Cardiac muscle cell (in vitro differentiated cells and primary cell): ENCODE measurements at regions not wholly inside any gene's neighbourhood (a gene's known extent, or its start where the extent isn't known, plus 50 kb on each side); places are given as distances from the start of the nearest gene placed in this dataset.

ENCODE experiments used
- DNase-seq, 2 donors: peaks; one replicate each; pipeline versions ENCODE4 v3.0.0 to v3.0.0-alpha.2; 2010 to 2017; ENCODE audit warnings: low read depth in 1 of 2, low spot score in 1 of 2
- H3K27ac ChIP-seq: fragments of 200-600 bp; sonication (generic); 2 replicates; pipeline ENCODE4 v1.5.1; 2016
- H3K27me3 ChIP-seq: fragments of 200-600 bp; sonication (generic); 2 replicates; pipeline ENCODE4 v1.6.0; 2016; ENCODE audit warnings: control low read depth
- H3K36me3 ChIP-seq: fragments of 200-600 bp; sonication (generic); 2 replicates; pipeline ENCODE4 v1.5.1; 2016; ENCODE audit warnings: control low read depth
- H3K4me1 ChIP-seq: fragments of 200-600 bp; sonication (generic); 2 replicates; pipeline ENCODE4 v1.8.1; 2017; ENCODE audit warnings: low read depth, mild to moderate bottlenecking, mixed run types
- H3K4me3 ChIP-seq: fragments of 200-600 bp; sonication (generic); 2 replicates; pipeline ENCODE4 v1.5.1; 2016; ENCODE audit warnings: mild to moderate bottlenecking
- H3K9me3 ChIP-seq: fragments of 200-600 bp; sonication (generic); 2 replicates; pipeline ENCODE4 v1.5.1; 2017; ENCODE audit warnings: low read depth, mild to moderate bottlenecking, control low read depth
- TF ChIP-seq, protein P1 (sequence below): IDR thresholded peaks from 2 replicates; pipeline ENCODE4 v1.5.1; 2012; ENCODE audit warnings: low read depth, mild to moderate bottlenecking, low read length

GRCh38 chr1:221874285-221875003 lies 132.6 kb upstream of the DUSP10 start:
- DNase-seq: no peak
- peaks cover 6% of the 10 kb centered on the region for H3K4me1 ChIP-seq
- TF ChIP-seq, protein P1, sequence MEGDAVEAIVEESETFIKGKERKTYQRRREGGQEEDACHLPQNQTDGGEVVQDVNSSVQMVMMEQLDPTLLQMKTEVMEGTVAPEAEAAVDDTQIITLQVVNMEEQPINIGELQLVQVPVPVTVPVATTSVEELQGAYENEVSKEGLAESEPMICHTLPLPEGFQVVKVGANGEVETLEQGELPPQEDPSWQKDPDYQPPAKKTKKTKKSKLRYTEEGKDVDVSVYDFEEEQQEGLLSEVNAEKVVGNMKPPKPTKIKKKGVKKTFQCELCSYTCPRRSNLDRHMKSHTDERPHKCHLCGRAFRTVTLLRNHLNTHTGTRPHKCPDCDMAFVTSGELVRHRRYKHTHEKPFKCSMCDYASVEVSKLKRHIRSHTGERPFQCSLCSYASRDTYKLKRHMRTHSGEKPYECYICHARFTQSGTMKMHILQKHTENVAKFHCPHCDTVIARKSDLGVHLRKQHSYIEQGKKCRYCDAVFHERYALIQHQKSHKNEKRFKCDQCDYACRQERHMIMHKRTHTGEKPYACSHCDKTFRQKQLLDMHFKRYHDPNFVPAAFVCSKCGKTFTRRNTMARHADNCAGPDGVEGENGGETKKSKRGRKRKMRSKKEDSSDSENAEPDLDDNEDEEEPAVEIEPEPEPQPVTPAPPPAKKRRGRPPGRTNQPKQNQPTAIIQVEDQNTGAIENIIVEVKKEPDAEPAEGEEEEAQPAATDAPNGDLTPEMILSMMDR: no peak
- H3K27me3 ChIP-seq: no peaks in the 10 kb centered on the region
- H3K27ac ChIP-seq: no peak overlapping the region
- H3K4me3 ChIP-seq: no peak overlapping the region
- H3K36me3 ChIP-seq: no peaks in the 10 kb centered on the region
- no peaks in the 10 kb centered on the region for H3K9me3 ChIP-seq

GRCh38 chr1:221873673-221874072 lies 131.8 kb upstream of the DUSP10 start:
- no peaks in the 10 kb centered on the region for H3K27me3 ChIP-seq
- peaks cover 6% of the 10 kb centered on the region for H3K4me1 ChIP-seq
- TF ChIP-seq, protein P1: no peak
- DNase-seq: no peak
- no peaks in the 10 kb centered on the region for H3K9me3 ChIP-seq
- H3K27ac ChIP-seq: no peak overlapping the region
- no peaks in the 10 kb centered on the region for H3K36me3 ChIP-seq
- H3K4me3 ChIP-seq: no peak overlapping the region

DNA sequence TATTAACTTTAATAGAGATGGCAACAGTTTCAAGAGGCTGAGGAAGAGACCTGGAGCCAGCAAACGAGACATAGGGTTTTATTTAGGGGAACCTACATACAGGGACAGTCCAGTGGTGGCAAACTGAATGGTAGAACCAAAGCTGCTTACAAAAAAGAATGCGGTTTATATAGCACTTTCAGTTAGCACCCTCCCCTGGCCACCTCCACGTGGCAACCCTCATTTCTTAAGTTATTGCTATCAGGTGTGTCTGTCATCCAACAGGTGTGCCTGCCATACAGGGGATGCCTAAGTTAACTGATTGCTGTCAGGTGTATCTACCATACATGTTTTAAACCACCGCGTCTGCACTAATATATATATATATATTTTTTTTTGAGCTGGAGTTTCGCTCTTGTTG lies 129.2 kb upstream of the DUSP10 start:
- Histone ChIP-seq H3K27me3 (no peaks in the 10 kb centered on the region), H3K4me3 (no peak overlapping the region), H3K4me1 (no peaks in the 10 kb centered on the region), H3K9me3 (no peaks in the 10 kb centered on the region), H3K27ac (no peak overlapping the region), H3K36me3 (no peaks in the 10 kb centered on the region)
- TF ChIP-seq, protein P1: no peak
- DNase-seq: no peak

GRCh38 chr1:221869779-221870178 lies 127.9 kb upstream of the DUSP10 start:
- H3K27me3 ChIP-seq: no peaks in the 10 kb centered on the region
- DNase-seq: peak in 1 of 2 donors; percentile 15
- H3K4me3 ChIP-seq: no peak overlapping the region
- no peaks in the 10 kb centered on the region for H3K36me3 ChIP-seq
- H3K9me3 ChIP-seq: no peaks in the 10 kb centered on the region
- TF ChIP-seq, protein P1: no peak
- no peak overlapping the region for H3K27ac ChIP-seq
- no peaks in the 10 kb centered on the region for H3K4me1 ChIP-seq

DNA sequence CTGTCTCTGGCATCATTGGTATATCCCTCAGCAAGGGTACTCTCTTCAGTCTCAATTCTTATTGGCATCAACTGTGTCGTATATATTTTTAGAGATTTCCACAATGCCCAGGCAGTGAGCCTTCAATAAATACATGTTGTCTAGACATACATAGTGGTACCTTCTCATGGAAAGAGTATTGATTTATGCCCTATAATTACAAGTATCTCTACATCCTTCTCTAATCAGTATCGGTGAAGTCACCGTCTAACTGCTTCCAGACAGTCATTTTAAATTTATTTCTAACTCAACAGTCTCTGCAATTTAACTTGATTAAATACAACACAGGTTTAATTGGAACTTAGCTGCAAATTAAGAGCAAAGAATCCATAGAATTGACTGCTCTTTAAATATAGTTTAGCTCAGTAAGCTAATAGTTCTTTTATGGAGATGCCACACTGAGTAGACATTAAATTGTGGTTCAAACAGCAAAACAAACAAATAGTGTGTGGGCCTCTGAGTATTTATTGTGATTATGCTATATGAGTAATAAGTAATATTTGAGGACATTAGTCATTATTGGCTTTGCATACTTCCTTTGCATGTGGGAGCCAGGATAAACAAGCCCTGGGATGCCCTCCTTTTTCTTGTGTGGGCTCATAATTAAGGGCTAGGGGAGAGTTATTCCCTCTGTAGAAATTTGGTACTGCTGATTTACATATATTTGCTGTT lies 126.9 kb upstream of the DUSP10 start:
- no peaks in the 10 kb centered on the region for H3K9me3 ChIP-seq
- TF ChIP-seq, protein P1: no peak
- no peaks in the 10 kb centered on the region for H3K4me1 ChIP-seq
- no peaks in the 10 kb centered on the region for H3K27me3 ChIP-seq
- peak in 1 of 2 donors; percentile 56 for DNase-seq
- no peaks in the 10 kb centered on the region for H3K36me3 ChIP-seq
- no peak overlapping the region for H3K4me3 ChIP-seq
- H3K27ac ChIP-seq: no peak overlapping the region
